B cell (primary cell): ENCODE measurements at regions not wholly inside any gene's neighbourhood (a gene's known extent, or its start where the extent isn't known, plus 50 kb on each side); places are given as distances from the start of the nearest gene placed in this dataset.

Source experiments
- ATAC-seq: fragments of 200-7000 bp; cut with Tn5 transposase; one replicate; pipeline ENCODE4 v1.10.0; 2021; ENCODE audit warnings: low read depth, mild to moderate bottlenecking, moderate number of reproducible peaks, moderate library complexity
- CTCF ChIA-PET: fragments of 350-600 bp; sonication (Branson Sonifier 250); formaldehyde crosslinking; loops from one replicate; lab custom pipeline; 2021; ENCODE audit warnings: antibody characterized with exemption, inconsistent platforms; lab: Charles Lee
- POLR2A ChIA-PET: fragments of 350-600 bp; sonication (Branson Sonifier 250); formaldehyde crosslinking; loops from one replicate; lab custom pipeline; 2021; ENCODE audit warnings: antibody characterized with exemption; lab: Charles Lee
- DNase-seq: peaks from one replicate; pipeline ENCODE4 v3.0.0; 2013
- H2AFZ ChIP-seq: 2 replicates; pipeline ENCODE4 v1.6.1; 2012; ENCODE audit warnings: mild to moderate bottlenecking, low read depth, low read length; ENCODE audit not compliant: insufficient read depth, poor library complexity, severe bottlenecking
- H3K27ac ChIP-seq, 2 donors: 1 replicate in 1 of 2; 2 replicates in 1 of 2; pipeline ENCODE4 v1.5.1; 2012 to 2013; ENCODE audit warnings: low read length in 2 of 2, mild to moderate bottlenecking in 2 of 2, moderate library complexity in 1 of 2
- H3K27me3 ChIP-seq, 4 experiments: fragments of 200-600 bp in 1 of 4; sonication (generic) in 1 of 4; replicated peaks in 1 of 4; 1 replicate in 2 of 4; 2 replicates in 2 of 4; pipeline versions ENCODE4 v1.6.1 to v1.7.0; 2013 to 2016; ENCODE audit warnings: low read length in 3 of 4, mild to moderate bottlenecking in 2 of 4, mixed read lengths in 1 of 4, moderate library complexity in 1 of 4; ENCODE audit not compliant: insufficient read depth in 4 of 4, control insufficient read depth in 3 of 4; ENCODE audit errors: control extremely low read depth in 1 of 4
- H3K36me3 ChIP-seq, 2 experiments: replicated peaks in 1 of 2; 1 replicate in 1 of 2; 2 replicates in 1 of 2; pipeline versions ENCODE4 v1.6.1 to v1.7.1; 2013; ENCODE audit warnings: low read length in 1 of 2; ENCODE audit not compliant: insufficient read depth in 2 of 2, control insufficient read depth in 1 of 2; ENCODE audit errors: control extremely low read depth in 1 of 2, extremely low read depth in 1 of 2
- H3K4me1 ChIP-seq, 2 donors: fragments of 200-600 bp in 1 of 2; sonication (generic) in 1 of 2; 1 replicate in 1 of 2; 2 replicates in 1 of 2; pipeline versions ENCODE4 v1.5.1 to v1.6.1; 2013 to 2017; ENCODE audit warnings: low read length in 2 of 2; ENCODE audit not compliant: control insufficient read depth in 2 of 2, insufficient read depth in 2 of 2
- H3K4me2 ChIP-seq: replicated peaks from 2 replicates; pipeline ENCODE3; 2012; ENCODE audit warnings: mild to moderate bottlenecking, low read depth, low read length; ENCODE audit not compliant: poor library complexity, severe bottlenecking
- H3K4me3 ChIP-seq, 5 experiments: fragments of 200-600 bp in 1 of 5; sonication (generic) in 1 of 5; 1 replicate in 3 of 5; 2 replicates in 2 of 5; pipeline versions ENCODE4 v1.5.1 to v1.7.0; 2011 to 2016; ENCODE audit warnings: low read length in 4 of 5, mild to moderate bottlenecking in 4 of 5, low read depth in 2 of 5, control low read depth in 1 of 5, moderate library complexity in 1 of 5; ENCODE audit not compliant: insufficient read depth in 1 of 5; ENCODE audit errors: control extremely low read depth in 1 of 5, extremely low read depth in 1 of 5
- H3K79me2 ChIP-seq: fragments of 200-600 bp; sonication (generic); one replicate; pipeline ENCODE4 v1.6.0; 2016; ENCODE audit warnings: low read length; ENCODE audit not compliant: control insufficient read depth, insufficient read depth
- H3K9ac ChIP-seq: fragments of 200-600 bp; sonication (generic); 2 replicates; pipeline ENCODE4 v1.6.1; 2017; ENCODE audit warnings: mild to moderate bottlenecking, low read length, moderate library complexity
- H3K9me3 ChIP-seq, 3 donors: one replicate each; pipeline versions ENCODE4 v1.6.1 to v1.7.1; 2013; ENCODE audit warnings: low read length in 2 of 3; ENCODE audit not compliant: control insufficient read depth in 2 of 3, insufficient read depth in 1 of 3; ENCODE audit errors: control extremely low read depth in 1 of 3
- H4K20me1 ChIP-seq: 2 replicates; pipeline ENCODE4 v1.6.0; 2012; ENCODE audit warnings: mild to moderate bottlenecking, low read length; ENCODE audit not compliant: insufficient read depth, control insufficient read depth, poor library complexity, severe bottlenecking
- H3K27ac Mint-ChIP-seq: one replicate; pipeline ENCODE4 v1.8.0; 2021; ENCODE audit warnings: mixed read lengths
- H3K27me3 Mint-ChIP-seq: one replicate; pipeline ENCODE4 v1.8.0; 2021; ENCODE audit warnings: mixed read lengths
- H3K4me1 Mint-ChIP-seq: one replicate; pipeline ENCODE4 v1.8.0; 2021; ENCODE audit warnings: mixed read lengths
- H3K4me3 Mint-ChIP-seq: one replicate; pipeline ENCODE4 v1.8.0; 2021; ENCODE audit warnings: mixed read lengths
- H3K9me3 Mint-ChIP-seq: one replicate; pipeline ENCODE4 v1.8.0; 2022; ENCODE audit warnings: mixed read lengths; ENCODE audit not compliant: insufficient read depth
- EZH2 ChIP-seq: IDR thresholded peaks from 2 replicates; pipeline ENCODE4 v1.6.1; 2012; ENCODE audit warnings: borderline replicate concordance, low read depth, mild to moderate bottlenecking, moderate library complexity, low read length; ENCODE audit not compliant: insufficient read depth, poor library complexity, severe bottlenecking
- WGBS: methylation state at CpG from one replicate; pipeline ENCODE4 v1.1.5; 2013; ENCODE audit warnings: missing lambda C conversion rate; ENCODE audit not compliant: insufficient coverage; 5-methylcytosine and 5-hydroxymethylcytosine counted together
- intact Hi-C: fragments of 100-400 bp; cut with micrococcal nuclease; formaldehyde crosslinking; loops from one replicate; pipeline ENCODE4 v1.10.0; 2022
- TF ChIP-seq, protein P1 (sequence below): fragments of 200-600 bp; IDR thresholded peaks from one replicate; pipeline ENCODE4 v1.8.0; 2022; ENCODE audit warnings: antibody characterized with exemption, mild to moderate bottlenecking

DNA sequence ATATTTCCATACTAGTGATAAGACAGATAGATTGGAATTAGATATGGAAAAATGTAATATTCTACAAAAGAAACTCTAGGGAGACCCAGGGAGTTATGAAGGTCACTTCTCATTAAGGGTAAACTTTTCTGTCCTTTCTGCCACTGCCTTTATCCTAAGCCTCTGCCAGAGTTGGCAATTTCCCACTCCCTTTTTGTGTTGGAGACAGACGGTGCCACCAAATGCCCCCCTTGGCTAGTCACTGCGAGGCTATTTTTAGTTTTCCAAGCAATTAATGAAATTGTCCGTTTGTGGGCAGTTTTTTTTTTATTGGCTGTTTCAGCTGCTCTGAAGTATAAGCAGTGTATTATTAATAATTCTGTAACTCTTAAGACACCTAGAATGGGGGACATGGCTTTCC lies 67.6 kb upstream of the TENM4 start:
- Histone ChIP-seq H3K27ac (no peak overlapping the region), H3K4me1 (no peaks in the 10 kb centered on the region), H3K9ac (no peak overlapping the region), H4K20me1 (no peaks in the 10 kb centered on the region), H3K79me2 (no peaks in the 10 kb centered on the region), H3K9me3 (no peaks in the 10 kb centered on the region), H3K36me3 (no peaks in the 10 kb centered on the region), H3K4me2 (no peak overlapping the region), H3K27me3 (peaks cover 0 to 6% (median 3%) of the 10 kb centered on the region in 4 experiments), H3K4me3 (no peak overlapping the region), H2AFZ (no peak overlapping the region)
- no peak for TF ChIP-seq EZH2
- TF ChIP-seq, protein P1, sequence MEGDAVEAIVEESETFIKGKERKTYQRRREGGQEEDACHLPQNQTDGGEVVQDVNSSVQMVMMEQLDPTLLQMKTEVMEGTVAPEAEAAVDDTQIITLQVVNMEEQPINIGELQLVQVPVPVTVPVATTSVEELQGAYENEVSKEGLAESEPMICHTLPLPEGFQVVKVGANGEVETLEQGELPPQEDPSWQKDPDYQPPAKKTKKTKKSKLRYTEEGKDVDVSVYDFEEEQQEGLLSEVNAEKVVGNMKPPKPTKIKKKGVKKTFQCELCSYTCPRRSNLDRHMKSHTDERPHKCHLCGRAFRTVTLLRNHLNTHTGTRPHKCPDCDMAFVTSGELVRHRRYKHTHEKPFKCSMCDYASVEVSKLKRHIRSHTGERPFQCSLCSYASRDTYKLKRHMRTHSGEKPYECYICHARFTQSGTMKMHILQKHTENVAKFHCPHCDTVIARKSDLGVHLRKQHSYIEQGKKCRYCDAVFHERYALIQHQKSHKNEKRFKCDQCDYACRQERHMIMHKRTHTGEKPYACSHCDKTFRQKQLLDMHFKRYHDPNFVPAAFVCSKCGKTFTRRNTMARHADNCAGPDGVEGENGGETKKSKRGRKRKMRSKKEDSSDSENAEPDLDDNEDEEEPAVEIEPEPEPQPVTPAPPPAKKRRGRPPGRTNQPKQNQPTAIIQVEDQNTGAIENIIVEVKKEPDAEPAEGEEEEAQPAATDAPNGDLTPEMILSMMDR, result no peak
- ATAC-seq (no peak), DNase-seq (no peak)
- Mint-ChIP-seq H3K4me3 (no peak overlapping the region), H3K4me1 (no peaks in the 10 kb centered on the region), H3K27ac (no peak overlapping the region), H3K9me3 (no peaks in the 10 kb centered on the region), H3K27me3 (peaks cover 34% of the 10 kb centered on the region)
- ChIA-PET POLR2A (no interaction called here), CTCF (no interaction called here)
- WGBS, result no CpG with 5 or more reads among the region's 3 CpGs
- intact Hi-C loops, result no loop called here

DNA sequence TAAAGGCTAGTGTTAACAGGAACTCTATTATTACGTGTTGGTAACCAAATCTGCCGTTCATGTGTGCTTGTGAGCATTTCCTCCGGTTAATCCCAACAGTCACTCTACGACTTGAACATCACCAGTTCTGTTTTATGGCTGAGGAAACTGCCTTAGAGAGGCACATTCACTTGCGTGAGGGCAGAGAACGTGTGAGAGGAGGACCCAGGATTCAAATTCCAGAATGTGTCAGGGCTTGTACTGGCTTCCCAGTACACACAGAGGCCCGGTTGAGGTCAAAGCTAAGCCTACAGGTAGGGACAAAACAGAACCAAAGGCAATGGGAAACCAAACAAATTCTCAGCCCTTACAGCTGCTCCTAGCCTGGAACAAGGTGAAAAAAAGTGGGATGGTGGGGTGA lies 66.9 kb upstream of the TENM4 start:
- H3K79me2 ChIP-seq, result no peaks in the 10 kb centered on the region
- CTCF ChIA-PET, result interaction anchor here (1.4 kb wide), 1 partner anchor 14 kb away, joined by 4 read pairs; no protein-coding TSS in a partner anchor
- H4K20me1 ChIP-seq, result no peaks in the 10 kb centered on the region
- TF ChIP-seq EZH2, result no peak
- TF ChIP-seq, protein P1, result no peak
- H3K9me3 ChIP-seq, result no peaks in the 10 kb centered on the region
- H3K4me3 ChIP-seq, result no peak overlapping the region
- H2AFZ ChIP-seq, result no peak overlapping the region
- peaks cover 34% of the 10 kb centered on the region for H3K27me3 Mint-ChIP-seq
- no peak overlapping the region for H3K4me2 ChIP-seq
- DNase-seq (no peak), ATAC-seq (no peak)
- intact Hi-C loops, result no loop called here
- WGBS, result 66% methylated on average over 4 of the region's 7 CpGs
- no peaks in the 10 kb centered on the region for H3K4me1 Mint-ChIP-seq
- H3K9ac ChIP-seq, result no peak overlapping the region
- H3K27ac Mint-ChIP-seq, result no peak overlapping the region
- POLR2A ChIA-PET, result no interaction called here
- no peak overlapping the region for H3K27ac ChIP-seq
- no peaks in the 10 kb centered on the region for H3K9me3 Mint-ChIP-seq
- no peaks in the 10 kb centered on the region for H3K36me3 ChIP-seq
- no peaks in the 10 kb centered on the region for H3K4me1 ChIP-seq
- H3K27me3 ChIP-seq, result peaks cover 0 to 6% (median 3%) of the 10 kb centered on the region in 4 experiments
- no peak overlapping the region for H3K4me3 Mint-ChIP-seq
